Fibroblast of pulmonary artery (primary cell): ENCODE measurements at regions not wholly inside any gene's neighbourhood (a gene's known extent, or its start where the extent isn't known, plus 50 kb on each side); places are given as distances from the start of the nearest gene placed in this dataset.
"Not testable (repeated sequence)": the region's sequence is repeated elsewhere in the genome, so short reads cannot be mapped to it uniquely, and the experiment has no call there.

Source experiments
- DNase-seq: peaks from one replicate; pipeline ENCODE4 v3.0.0-alpha.2; 2010; ENCODE audit warnings: low read depth
- H3K4me3 ChIP-seq: replicated peaks from 2 replicates; pipeline ENCODE4 v1.5.1; 2011; ENCODE audit warnings: low read depth, mild to moderate bottlenecking, control low read depth, low read length, moderate library complexity
- TF ChIP-seq, protein P1 (sequence below): IDR thresholded peaks from 2 replicates; pipeline ENCODE4 v1.5.1; 2011; ENCODE audit warnings: mild to moderate bottlenecking, control low read depth, low read length, inconsistent platforms; ENCODE audit errors: missing control alignments

DNA sequence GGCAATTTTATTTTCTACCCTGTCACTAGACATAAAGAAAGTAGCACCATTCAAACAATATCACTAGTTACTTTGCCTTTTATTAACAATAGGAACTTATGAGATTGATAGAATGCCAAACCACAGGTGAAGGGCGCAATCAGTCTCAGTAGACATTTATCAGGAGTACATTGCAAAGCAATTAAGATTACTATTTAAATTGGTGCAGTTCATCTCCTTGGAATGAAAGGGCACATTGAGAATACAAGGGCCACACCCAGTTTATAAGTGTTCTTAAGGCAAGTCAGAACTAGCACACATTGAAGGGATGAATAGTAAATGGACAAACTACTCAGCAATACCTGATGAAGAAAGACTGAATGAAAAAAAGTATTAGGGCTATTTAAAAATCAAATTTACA lies 601.4 kb downstream of the C12orf50 start:
- no peak for DNase-seq
- no peak overlapping the region for H3K4me3 ChIP-seq
- TF ChIP-seq, protein P1, sequence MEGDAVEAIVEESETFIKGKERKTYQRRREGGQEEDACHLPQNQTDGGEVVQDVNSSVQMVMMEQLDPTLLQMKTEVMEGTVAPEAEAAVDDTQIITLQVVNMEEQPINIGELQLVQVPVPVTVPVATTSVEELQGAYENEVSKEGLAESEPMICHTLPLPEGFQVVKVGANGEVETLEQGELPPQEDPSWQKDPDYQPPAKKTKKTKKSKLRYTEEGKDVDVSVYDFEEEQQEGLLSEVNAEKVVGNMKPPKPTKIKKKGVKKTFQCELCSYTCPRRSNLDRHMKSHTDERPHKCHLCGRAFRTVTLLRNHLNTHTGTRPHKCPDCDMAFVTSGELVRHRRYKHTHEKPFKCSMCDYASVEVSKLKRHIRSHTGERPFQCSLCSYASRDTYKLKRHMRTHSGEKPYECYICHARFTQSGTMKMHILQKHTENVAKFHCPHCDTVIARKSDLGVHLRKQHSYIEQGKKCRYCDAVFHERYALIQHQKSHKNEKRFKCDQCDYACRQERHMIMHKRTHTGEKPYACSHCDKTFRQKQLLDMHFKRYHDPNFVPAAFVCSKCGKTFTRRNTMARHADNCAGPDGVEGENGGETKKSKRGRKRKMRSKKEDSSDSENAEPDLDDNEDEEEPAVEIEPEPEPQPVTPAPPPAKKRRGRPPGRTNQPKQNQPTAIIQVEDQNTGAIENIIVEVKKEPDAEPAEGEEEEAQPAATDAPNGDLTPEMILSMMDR = no peak

- DNase-seq = no peak
- TF ChIP-seq, protein P1 = no peak
Measured at GRCh38 chr12:87425942-87426554, 603.2 kb downstream of the C12orf50 start.

GRCh38 chr12:87421233-87421632 lies 608.0 kb downstream of the C12orf50 start:
- not testable (repeated sequence) for DNase-seq, H3K4me3 ChIP-seq

More at GRCh38 chr12:87425942-87426554, 603.2 kb downstream of the C12orf50 start:
- H3K4me3 ChIP-seq = no peak overlapping the region

DNA sequence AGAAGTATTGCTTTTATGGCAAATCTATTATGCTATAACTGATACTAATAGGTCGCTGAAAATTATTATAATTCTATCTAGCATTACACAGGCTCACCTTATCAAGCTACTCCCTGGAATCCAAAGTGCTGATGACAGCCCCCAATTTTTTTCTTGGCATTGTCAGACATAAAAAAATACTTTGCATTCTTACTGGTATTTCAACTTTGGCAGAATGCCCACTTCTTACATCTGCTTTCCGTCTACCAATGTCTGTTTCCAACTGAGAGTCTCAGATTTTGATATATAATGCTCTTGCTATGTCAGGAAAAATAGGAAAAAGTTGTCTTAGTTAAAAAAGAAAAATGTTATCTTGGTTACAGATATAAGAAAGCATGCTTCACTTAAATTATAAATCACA lies 615.4 kb downstream of the C12orf50 start:
- TF ChIP-seq, protein P1 = no peak
- no peak overlapping the region for H3K4me3 ChIP-seq
- peak; percentile 94 for DNase-seq

- peak; percentile 45 for DNase-seq
- TF ChIP-seq, protein P1 = no peak
- H3K4me3 ChIP-seq = no peak overlapping the region
Measured at GRCh38 chr12:87406926-87407325, 622.3 kb downstream of the C12orf50 start.

- DNase-seq = peak; percentile 20
- TF ChIP-seq, protein P1 = no peak
- no peak overlapping the region for H3K4me3 ChIP-seq
Measured at GRCh38 chr12:87405918-87406317, 623.3 kb downstream of the C12orf50 start.

DNA sequence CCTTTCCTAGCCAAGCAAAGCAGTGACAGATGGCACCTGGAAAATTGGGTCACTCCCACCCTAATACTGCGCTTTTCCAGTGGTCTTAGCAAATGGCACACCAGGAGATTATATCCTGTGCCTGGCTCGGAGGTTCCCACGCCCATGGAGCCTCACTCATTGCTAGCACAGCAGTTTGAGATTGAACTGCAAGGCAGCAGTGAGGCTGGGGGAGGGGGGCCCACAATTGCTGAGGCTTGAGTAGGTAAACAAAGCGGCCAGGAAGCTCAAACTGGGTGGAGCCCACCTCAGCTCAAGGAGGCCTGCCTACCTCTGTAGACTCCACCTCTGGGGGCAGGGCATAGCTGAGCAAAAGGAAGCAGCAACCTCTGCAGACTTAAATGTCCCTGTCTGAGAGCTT lies 635.0 kb downstream of the C12orf50 start:
- not testable (repeated sequence) for H3K4me3 ChIP-seq, DNase-seq

GRCh38 chr12:87388376-87388775 lies 640.8 kb downstream of the C12orf50 start:
- TF ChIP-seq, protein P1 = no peak

More at GRCh38 chr12:87388376-87388775, 640.8 kb downstream of the C12orf50 start:
- no peak for DNase-seq
- H3K4me3 ChIP-seq = no peak overlapping the region
